ENCODE measurements at regions not wholly inside any gene's neighbourhood (a gene's known extent, or its start where the extent isn't known, plus 50 kb on each side); places are given as distances from the start of the nearest gene placed in this dataset.

DNA sequence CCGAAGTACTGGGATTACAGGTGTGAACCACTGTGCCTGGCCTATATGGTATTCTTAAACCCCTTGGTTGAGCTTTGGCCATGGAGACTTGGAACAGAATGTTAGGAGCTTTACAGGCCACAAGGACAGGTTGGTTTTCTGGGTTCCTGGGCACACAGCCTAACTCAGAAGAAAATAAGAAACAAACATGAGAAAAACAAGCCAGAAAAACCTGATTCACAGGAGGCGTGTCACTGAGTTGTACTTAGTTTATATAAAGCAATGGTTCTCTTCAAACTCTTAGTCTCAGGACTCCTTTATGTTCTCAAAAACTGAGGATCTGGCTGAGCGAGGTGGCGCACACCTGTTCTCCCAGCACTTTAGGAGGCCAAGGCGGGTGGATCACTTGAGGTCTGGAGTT, 125.1 kb upstream of the SPATA13 start:
- Mint-ChIP-seq H3K36me3 (ENCODE audit: low read depth) (no peaks in the 10 kb centered on the region), H3K9me3 (no peaks in the 10 kb centered on the region), H3K4me1 (ENCODE audit: low read depth) (no peaks in the 10 kb centered on the region), H3K27ac (no peak overlapping the region), H3K27me3 (peaks cover 7% of the 10 kb centered on the region), H3K4me3 (no peak overlapping the region)
- TF ChIP-seq, protein P1, sequence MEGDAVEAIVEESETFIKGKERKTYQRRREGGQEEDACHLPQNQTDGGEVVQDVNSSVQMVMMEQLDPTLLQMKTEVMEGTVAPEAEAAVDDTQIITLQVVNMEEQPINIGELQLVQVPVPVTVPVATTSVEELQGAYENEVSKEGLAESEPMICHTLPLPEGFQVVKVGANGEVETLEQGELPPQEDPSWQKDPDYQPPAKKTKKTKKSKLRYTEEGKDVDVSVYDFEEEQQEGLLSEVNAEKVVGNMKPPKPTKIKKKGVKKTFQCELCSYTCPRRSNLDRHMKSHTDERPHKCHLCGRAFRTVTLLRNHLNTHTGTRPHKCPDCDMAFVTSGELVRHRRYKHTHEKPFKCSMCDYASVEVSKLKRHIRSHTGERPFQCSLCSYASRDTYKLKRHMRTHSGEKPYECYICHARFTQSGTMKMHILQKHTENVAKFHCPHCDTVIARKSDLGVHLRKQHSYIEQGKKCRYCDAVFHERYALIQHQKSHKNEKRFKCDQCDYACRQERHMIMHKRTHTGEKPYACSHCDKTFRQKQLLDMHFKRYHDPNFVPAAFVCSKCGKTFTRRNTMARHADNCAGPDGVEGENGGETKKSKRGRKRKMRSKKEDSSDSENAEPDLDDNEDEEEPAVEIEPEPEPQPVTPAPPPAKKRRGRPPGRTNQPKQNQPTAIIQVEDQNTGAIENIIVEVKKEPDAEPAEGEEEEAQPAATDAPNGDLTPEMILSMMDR (IDR thresholded peaks at IDR 0.05) = no peak
- H3K36me3 ChIP-seq (ENCODE audit: insufficient read depth, low read length) = no peaks in the 10 kb centered on the region
- no peaks in the 10 kb centered on the region for H3K4me1 ChIP-seq (ENCODE audit: insufficient read depth, low read length)
- H3K27ac ChIP-seq (ENCODE audit: low read depth in 1 of 2, low read length in 2 of 2) = no peak overlapping the region
- ATAC-seq (ENCODE audit: poor library complexity) (no peak), DNase-seq (no peak)
- ChIA-PET POLR2A (no interaction called here), CTCF (no interaction called here)
- no peaks in the 10 kb centered on the region for H3K9me3 ChIP-seq (ENCODE audit: control insufficient read depth in 1 of 2, insufficient read depth in 1 of 2, low read length in 2 of 2)
- no peaks in the 10 kb centered on the region for H3K27me3 ChIP-seq (ENCODE audit: control insufficient read depth in 1 of 2, insufficient read depth in 2 of 2, low read length in 2 of 2)
- H3K4me3 ChIP-seq (ENCODE audit: low read length) = no peak overlapping the region
- intact Hi-C loops (cut with DNase I, micrococcal nuclease) = no loop called here

DNA sequence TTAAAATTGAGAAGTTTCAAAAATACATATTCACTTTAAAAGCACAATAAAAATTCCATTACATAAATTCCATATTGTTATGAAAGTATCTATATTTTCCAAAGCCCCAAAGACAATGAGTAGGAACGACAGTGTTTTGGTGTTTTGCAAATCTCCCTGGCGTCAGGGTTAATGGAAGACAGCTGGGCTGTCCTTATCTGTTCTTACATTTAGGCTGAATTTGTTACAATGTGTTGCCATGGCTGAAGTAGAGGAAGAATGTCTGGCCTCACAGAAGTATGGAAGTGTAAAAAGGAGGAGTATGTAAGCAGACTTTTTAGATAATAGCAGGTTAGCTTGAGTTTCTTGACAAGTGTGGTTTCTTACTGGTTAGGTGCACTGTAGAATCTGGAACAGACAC, 124.4 kb upstream of the SPATA13 start:
- H3K4me3 Mint-ChIP-seq = no peak overlapping the region
- Histone ChIP-seq H3K4me3 (ENCODE audit: low read length) (no peak overlapping the region), H3K4me1 (ENCODE audit: insufficient read depth, low read length) (no peaks in the 10 kb centered on the region), H3K36me3 (ENCODE audit: insufficient read depth, low read length) (no peaks in the 10 kb centered on the region), H3K9me3 (ENCODE audit: control insufficient read depth in 1 of 2, insufficient read depth in 1 of 2, low read length in 2 of 2) (no peaks in the 10 kb centered on the region), H3K27me3 (ENCODE audit: control insufficient read depth in 1 of 2, insufficient read depth in 2 of 2, low read length in 2 of 2) (no peaks in the 10 kb centered on the region), H3K27ac (ENCODE audit: low read depth in 1 of 2, low read length in 2 of 2) (no peak overlapping the region)
- CTCF ChIA-PET = no interaction called here
- TF ChIP-seq, protein P1 (IDR thresholded peaks at IDR 0.05) = no peak
- intact Hi-C loops (cut with DNase I, micrococcal nuclease) = no loop called here
- no peaks in the 10 kb centered on the region for H3K9me3 Mint-ChIP-seq
- no peak overlapping the region for H3K27ac Mint-ChIP-seq
- ATAC-seq (ENCODE audit: poor library complexity) = no peak
- H3K36me3 Mint-ChIP-seq (ENCODE audit: low read depth) = no peaks in the 10 kb centered on the region
- no peaks in the 10 kb centered on the region for H3K4me1 Mint-ChIP-seq (ENCODE audit: low read depth)
- POLR2A ChIA-PET = no interaction called here
- H3K27me3 Mint-ChIP-seq = peaks cover 4% of the 10 kb centered on the region
- no peak for DNase-seq

DNA sequence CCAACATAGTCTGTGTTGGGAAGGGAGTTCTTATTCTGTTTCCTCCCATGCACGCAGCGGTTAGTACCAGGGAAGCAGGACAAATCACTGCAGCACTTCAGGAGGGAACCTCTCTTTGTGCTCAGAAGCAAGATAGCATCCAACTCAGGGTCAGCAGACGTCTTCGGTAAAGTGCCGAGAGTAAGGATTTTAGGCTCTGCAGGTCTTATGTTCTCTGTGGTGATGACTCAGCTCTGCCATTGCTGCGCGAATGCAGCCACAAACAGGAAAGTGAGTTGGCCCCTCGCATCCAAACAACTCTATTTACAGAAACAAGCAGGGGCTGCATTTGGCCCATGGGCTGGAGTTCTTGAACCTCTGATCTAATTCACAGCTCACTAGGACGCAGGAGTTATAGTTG, 122.1 kb upstream of the SPATA13 start:
- no peak overlapping the region for H3K27ac Mint-ChIP-seq
- Histone ChIP-seq H3K4me1 (ENCODE audit: insufficient read depth, low read length) (no peaks in the 10 kb centered on the region), H3K27ac (ENCODE audit: low read depth in 1 of 2, low read length in 2 of 2) (no peak overlapping the region), H3K27me3 (ENCODE audit: control insufficient read depth in 1 of 2, insufficient read depth in 2 of 2, low read length in 2 of 2) (no peaks in the 10 kb centered on the region), H3K9me3 (ENCODE audit: control insufficient read depth in 1 of 2, insufficient read depth in 1 of 2, low read length in 2 of 2) (no peaks in the 10 kb centered on the region), H3K36me3 (ENCODE audit: insufficient read depth, low read length) (no peaks in the 10 kb centered on the region), H3K4me3 (ENCODE audit: low read length) (no peak overlapping the region)
- H3K4me3 Mint-ChIP-seq = no peak overlapping the region
- CTCF ChIA-PET = no interaction called here
- ATAC-seq (ENCODE audit: poor library complexity) = no peak
- H3K27me3 Mint-ChIP-seq = peaks cover 4% of the 10 kb centered on the region
- no peaks in the 10 kb centered on the region for H3K4me1 Mint-ChIP-seq (ENCODE audit: low read depth)
- no peak for DNase-seq
- H3K36me3 Mint-ChIP-seq (ENCODE audit: low read depth) = no peaks in the 10 kb centered on the region
- POLR2A ChIA-PET = no interaction called here
- intact Hi-C loops (cut with DNase I, micrococcal nuclease) = no loop called here
- H3K9me3 Mint-ChIP-seq = no peaks in the 10 kb centered on the region
- TF ChIP-seq, protein P1 (IDR thresholded peaks at IDR 0.05) = no peak

Data from CD4-positive, alpha-beta T cell (primary cell).